ENCODE measurements at regions not wholly inside any gene's neighbourhood (a gene's known extent, or its start where the extent isn't known, plus 50 kb on each side); places are given as distances from the start of the nearest gene placed in this dataset.

DNA sequence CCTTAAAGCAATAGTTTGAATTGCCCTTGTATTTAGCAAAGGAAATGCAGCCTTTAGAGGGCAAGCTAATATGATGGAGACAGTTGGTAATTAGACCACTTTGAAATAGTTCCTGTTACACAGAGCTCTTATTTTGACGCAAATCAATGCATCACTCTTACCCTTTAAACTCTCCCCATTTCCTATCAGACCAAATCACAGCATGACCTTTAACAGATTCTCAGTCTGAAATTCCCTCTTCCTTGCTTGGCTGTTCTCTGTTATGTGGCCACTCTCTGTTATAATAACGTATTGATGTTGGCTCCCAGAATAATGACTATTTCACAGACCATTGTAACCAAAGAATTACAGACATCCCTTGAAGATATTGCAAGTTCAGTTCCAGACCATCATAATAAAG lies 66.9 kb upstream of the NGF start:
- no peaks in the 10 kb centered on the region for H3K27me3 ChIP-seq
- no peak for ATAC-seq
- H3K4me3 ChIP-seq = no peak overlapping the region
- TF ChIP-seq POLR2A (IDR thresholded peaks at IDR 0.05) (no peak), CTCF (IDR thresholded peaks at IDR 0.05 in 4 of 5, conservative IDR thresholded peaks at IDR 0.05 in 1 of 5) (no peak)
- intact Hi-C loops (cut with DNase I; ENCODE audit: low total_unique reads) (no loop called here), in situ Hi-C loops (cut with MboI; ENCODE audit: low sequenced_read_pairs in 4 of 4) (no loop called here)
- no peaks in the 10 kb centered on the region for H3K9me3 ChIP-seq
- no peak for DNase-seq
- no peaks in the 10 kb centered on the region for H3K4me1 ChIP-seq
- H3K36me3 ChIP-seq = no peaks in the 10 kb centered on the region
- no peak overlapping the region for H3K27ac ChIP-seq

- no peak overlapping the region for H3K4me3 ChIP-seq
- intact Hi-C loops (cut with DNase I; ENCODE audit: low total_unique reads) = no loop called here
- H3K4me1 ChIP-seq = no peaks in the 10 kb centered on the region
- in situ Hi-C loops (cut with MboI; ENCODE audit: low sequenced_read_pairs in 4 of 4) = no loop called here
- no peak overlapping the region for H3K27ac ChIP-seq
- DNase-seq (no peak), ATAC-seq (no peak)
- no peaks in the 10 kb centered on the region for H3K27me3 ChIP-seq
- TF ChIP-seq POLR2A (IDR thresholded peaks at IDR 0.05) (no peak), CTCF (IDR thresholded peaks at IDR 0.05 in 4 of 5, conservative IDR thresholded peaks at IDR 0.05 in 1 of 5) (no peak)
- no peaks in the 10 kb centered on the region for H3K36me3 ChIP-seq
- no peaks in the 10 kb centered on the region for H3K9me3 ChIP-seq
These were observed 64.7 kb upstream of the NGF start for GRCh38 chr1:115402753-115403184.

GRCh38 chr1:115401676-115402075 lies 63.6 kb upstream of the NGF start:
- H3K27ac ChIP-seq = no peak overlapping the region
- intact Hi-C loops (cut with DNase I; ENCODE audit: low total_unique reads) = no loop called here
- no peak overlapping the region for H3K4me3 ChIP-seq
- TF ChIP-seq CTCF (IDR thresholded peaks at IDR 0.05 in 4 of 5, conservative IDR thresholded peaks at IDR 0.05 in 1 of 5) (no peak), POLR2A (IDR thresholded peaks at IDR 0.05) (no peak)
- no peaks in the 10 kb centered on the region for H3K36me3 ChIP-seq
- no peak for DNase-seq
- no peak for ATAC-seq
- H3K4me1 ChIP-seq = no peaks in the 10 kb centered on the region
- no peaks in the 10 kb centered on the region for H3K9me3 ChIP-seq
- no peaks in the 10 kb centered on the region for H3K27me3 ChIP-seq
- in situ Hi-C loops (cut with MboI; ENCODE audit: low sequenced_read_pairs in 4 of 4) = no loop called here

- intact Hi-C loops (cut with DNase I; ENCODE audit: low total_unique reads) (no loop called here), in situ Hi-C loops (cut with MboI; ENCODE audit: low sequenced_read_pairs in 4 of 4) (no loop called here)
- no peaks in the 10 kb centered on the region for H3K9me3 ChIP-seq
- H3K36me3 ChIP-seq = no peaks in the 10 kb centered on the region
- ATAC-seq (no peak), DNase-seq (no peak)
- no peak overlapping the region for H3K27ac ChIP-seq
- no peak for TF ChIP-seq CTCF (IDR thresholded peaks at IDR 0.05 in 4 of 5, conservative IDR thresholded peaks at IDR 0.05 in 1 of 5)
- TF ChIP-seq POLR2A (IDR thresholded peaks at IDR 0.05) = no peak
- no peaks in the 10 kb centered on the region for H3K4me1 ChIP-seq
- H3K4me3 ChIP-seq = no peak overlapping the region
- no peaks in the 10 kb centered on the region for H3K27me3 ChIP-seq
These were observed 62.8 kb upstream of the NGF start for GRCh38 chr1:115400891-115401290.

DNA sequence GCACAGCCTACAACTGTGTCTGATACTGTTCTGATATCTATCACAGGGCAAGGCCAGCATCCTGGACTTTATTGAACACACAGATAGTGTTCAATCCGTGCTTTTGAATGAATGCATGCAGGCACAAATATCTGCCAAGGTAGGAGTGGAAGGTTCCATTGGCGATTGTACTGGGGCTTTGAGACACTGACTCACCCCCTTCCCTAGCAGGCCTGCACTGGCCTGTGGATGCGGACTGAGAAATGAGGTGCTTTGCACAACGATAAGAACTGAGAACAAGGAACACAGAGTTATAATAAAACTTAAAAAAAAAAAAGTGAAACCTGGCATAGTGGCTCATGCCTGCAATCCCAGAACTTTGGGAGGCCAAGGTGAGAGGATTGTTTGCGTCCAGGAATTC lies 62.4 kb upstream of the NGF start:
- intact Hi-C loops (cut with DNase I; ENCODE audit: low total_unique reads) (no loop called here), in situ Hi-C loops (cut with MboI; ENCODE audit: low sequenced_read_pairs in 4 of 4) (no loop called here)
- H3K27me3 ChIP-seq = no peaks in the 10 kb centered on the region
- no peak overlapping the region for H3K4me3 ChIP-seq
- no peak overlapping the region for H3K27ac ChIP-seq
- H3K9me3 ChIP-seq = no peaks in the 10 kb centered on the region
- ATAC-seq = no peak
- H3K4me1 ChIP-seq = no peaks in the 10 kb centered on the region
- DNase-seq = no peak
- H3K36me3 ChIP-seq = no peaks in the 10 kb centered on the region
- no peak for TF ChIP-seq CTCF (IDR thresholded peaks at IDR 0.05 in 4 of 5, conservative IDR thresholded peaks at IDR 0.05 in 1 of 5)

Measured in gastrocnemius medialis (tissue), 4 donors.